Chondrocyte (in vitro differentiated cells): ENCODE measurements at regions not wholly inside any gene's neighbourhood (a gene's known extent, or its start where the extent isn't known, plus 50 kb on each side); places are given as distances from the start of the nearest gene placed in this dataset.

ENCODE experiments used
- DNase-seq: peaks from one replicate; pipeline ENCODE4 v3.0.0; 2021; ENCODE audit warnings: mixed read lengths, low spot score
- H3K27ac Mint-ChIP-seq: one replicate; pipeline ENCODE4 v1.8.0; 2021; ENCODE audit warnings: mild to moderate bottlenecking, moderate library complexity, mixed read lengths; ENCODE audit not compliant: unreplicated experiment
- H3K27me3 Mint-ChIP-seq: 2 replicates; pipeline ENCODE4 v1.8.0; 2021; ENCODE audit warnings: low read depth, mixed read lengths
- H3K36me3 Mint-ChIP-seq: 2 replicates; pipeline ENCODE4 v1.8.0; 2021; ENCODE audit warnings: low read depth, mixed read lengths
- H3K4me1 Mint-ChIP-seq: 2 replicates; pipeline ENCODE4 v1.8.0; 2021; ENCODE audit warnings: low read depth, mild to moderate bottlenecking, mixed read lengths
- H3K4me3 Mint-ChIP-seq: one replicate; pipeline ENCODE4 v1.8.0; 2021; ENCODE audit warnings: mild to moderate bottlenecking, moderate library complexity, mixed read lengths; ENCODE audit not compliant: unreplicated experiment
- H3K9me3 Mint-ChIP-seq: 2 replicates; pipeline ENCODE4 v1.8.0; 2021; ENCODE audit warnings: low read depth, mixed read lengths
- TF ChIP-seq, protein P1 (sequence below): fragments of 200-600 bp; sonication (generic); IDR thresholded peaks from 2 replicates; pipeline ENCODE4 v1.5.0; 2021; ENCODE audit warnings: antibody characterized with exemption, mild to moderate bottlenecking, moderate library complexity

- Mint-ChIP-seq H3K27ac (no peak overlapping the region), H3K4me1 (peaks cover 6% of the 10 kb centered on the region), H3K9me3 (peaks cover under 1% of the 10 kb centered on the region), H3K4me3 (no peak overlapping the region), H3K36me3 (no peaks in the 10 kb centered on the region), H3K27me3 (peaks cover 1% of the 10 kb centered on the region)
- TF ChIP-seq, protein P1, sequence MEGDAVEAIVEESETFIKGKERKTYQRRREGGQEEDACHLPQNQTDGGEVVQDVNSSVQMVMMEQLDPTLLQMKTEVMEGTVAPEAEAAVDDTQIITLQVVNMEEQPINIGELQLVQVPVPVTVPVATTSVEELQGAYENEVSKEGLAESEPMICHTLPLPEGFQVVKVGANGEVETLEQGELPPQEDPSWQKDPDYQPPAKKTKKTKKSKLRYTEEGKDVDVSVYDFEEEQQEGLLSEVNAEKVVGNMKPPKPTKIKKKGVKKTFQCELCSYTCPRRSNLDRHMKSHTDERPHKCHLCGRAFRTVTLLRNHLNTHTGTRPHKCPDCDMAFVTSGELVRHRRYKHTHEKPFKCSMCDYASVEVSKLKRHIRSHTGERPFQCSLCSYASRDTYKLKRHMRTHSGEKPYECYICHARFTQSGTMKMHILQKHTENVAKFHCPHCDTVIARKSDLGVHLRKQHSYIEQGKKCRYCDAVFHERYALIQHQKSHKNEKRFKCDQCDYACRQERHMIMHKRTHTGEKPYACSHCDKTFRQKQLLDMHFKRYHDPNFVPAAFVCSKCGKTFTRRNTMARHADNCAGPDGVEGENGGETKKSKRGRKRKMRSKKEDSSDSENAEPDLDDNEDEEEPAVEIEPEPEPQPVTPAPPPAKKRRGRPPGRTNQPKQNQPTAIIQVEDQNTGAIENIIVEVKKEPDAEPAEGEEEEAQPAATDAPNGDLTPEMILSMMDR: no peak
- DNase-seq: no peak
These were observed 1415.8 kb upstream of the B3GALT2 start for GRCh38 chr1:194602184-194602583.

DNA sequence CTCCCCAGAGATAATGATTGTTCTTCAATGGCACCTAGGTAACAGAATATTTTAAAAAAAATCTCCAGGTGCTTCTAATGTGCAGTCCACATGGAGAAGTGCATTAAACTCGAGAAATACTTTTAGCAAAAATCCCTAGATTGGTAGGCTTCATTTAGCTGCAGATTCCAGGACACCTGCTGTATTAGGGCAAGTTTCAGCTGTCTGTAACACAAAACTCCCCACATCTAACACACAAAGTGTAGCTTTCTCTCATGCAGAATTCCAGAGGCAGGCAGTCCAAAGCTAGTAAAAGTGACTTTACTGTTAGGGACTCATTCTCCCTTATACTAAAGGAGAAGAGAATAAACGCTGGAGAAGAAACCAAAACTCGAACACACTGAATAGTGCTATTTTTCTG, 1414.3 kb upstream of the B3GALT2 start:
- Mint-ChIP-seq H3K27ac (no peak overlapping the region), H3K9me3 (no peaks in the 10 kb centered on the region), H3K4me1 (peaks cover 13% of the 10 kb centered on the region), H3K27me3 (peaks cover 1% of the 10 kb centered on the region), H3K4me3 (no peak overlapping the region), H3K36me3 (no peaks in the 10 kb centered on the region)
- no peak for DNase-seq
- TF ChIP-seq, protein P1: no peak

DNA sequence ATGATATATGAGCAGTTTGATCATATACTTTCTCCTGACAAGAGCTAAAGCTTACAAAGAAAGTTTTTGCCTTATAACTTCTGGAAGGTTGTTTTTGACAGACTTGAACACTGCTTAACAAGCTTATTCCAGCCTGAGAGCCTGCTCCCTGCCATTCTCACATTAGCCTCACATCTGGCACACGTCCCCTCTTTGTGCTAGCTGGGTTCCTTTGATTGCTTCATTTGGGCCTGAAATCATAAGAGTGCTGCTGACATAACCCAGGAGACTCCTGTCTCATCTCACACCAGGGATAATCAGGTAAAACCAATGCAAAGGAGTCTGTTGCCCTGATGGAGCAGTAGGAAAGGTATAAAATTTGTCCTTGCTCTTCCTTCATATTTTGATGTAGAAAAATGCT, 1411.7 kb upstream of the B3GALT2 start:
- H3K27ac Mint-ChIP-seq: no peak overlapping the region
- H3K4me3 Mint-ChIP-seq: no peak overlapping the region
- H3K27me3 Mint-ChIP-seq: no peaks in the 10 kb centered on the region
- peaks cover 18% of the 10 kb centered on the region for H3K4me1 Mint-ChIP-seq
- no peaks in the 10 kb centered on the region for H3K36me3 Mint-ChIP-seq
- TF ChIP-seq, protein P1: no peak
- no peaks in the 10 kb centered on the region for H3K9me3 Mint-ChIP-seq
- DNase-seq: no peak

DNA sequence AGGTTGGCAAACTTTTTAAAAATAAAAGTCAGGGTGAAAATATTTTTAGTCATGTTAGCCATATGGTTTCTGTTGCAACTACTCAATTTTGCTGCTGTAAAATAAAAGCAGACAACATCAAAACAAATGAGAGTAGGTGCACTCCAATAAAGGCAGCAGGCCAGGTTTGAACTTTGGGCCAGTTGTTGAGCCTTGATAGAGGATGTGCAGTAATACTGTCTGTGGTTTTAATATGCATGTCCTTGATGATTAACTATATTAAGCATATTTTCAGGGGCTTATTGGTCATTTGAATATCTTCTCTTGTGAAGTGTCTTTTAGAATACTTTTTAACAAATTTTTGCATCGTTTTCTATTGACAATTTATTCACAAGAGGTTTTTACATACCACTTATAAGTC, 1399.9 kb upstream of the B3GALT2 start:
- DNase-seq: no peak
- Mint-ChIP-seq H3K4me3 (no peak overlapping the region), H3K36me3 (no peaks in the 10 kb centered on the region), H3K9me3 (peaks cover 4% of the 10 kb centered on the region), H3K27ac (no peak overlapping the region), H3K27me3 (no peaks in the 10 kb centered on the region), H3K4me1 (peaks cover 11% of the 10 kb centered on the region)
- TF ChIP-seq, protein P1: no peak

DNA sequence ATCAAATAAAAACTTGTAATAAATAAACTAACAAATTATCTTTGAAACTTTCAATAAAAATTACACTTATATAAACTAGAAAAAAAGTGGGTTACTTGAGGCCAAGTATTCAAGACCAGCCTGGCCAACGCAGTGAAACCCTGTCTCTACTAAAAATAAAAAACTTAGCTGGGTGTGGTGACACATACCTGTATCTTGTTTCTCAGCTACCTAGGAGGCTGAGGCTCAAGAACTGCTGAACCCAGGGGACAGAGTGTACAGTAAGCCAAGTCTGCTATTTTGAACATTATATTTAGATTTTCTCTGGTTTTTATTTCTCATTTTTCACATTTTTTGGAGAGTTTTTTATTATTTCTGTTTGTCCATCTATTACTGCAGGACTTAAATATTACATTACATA, 1397.6 kb upstream of the B3GALT2 start:
- H3K9me3 Mint-ChIP-seq: peaks cover 4% of the 10 kb centered on the region
- no peak overlapping the region for H3K4me3 Mint-ChIP-seq
- TF ChIP-seq, protein P1: no peak
- H3K27ac Mint-ChIP-seq: no peak overlapping the region
- H3K27me3 Mint-ChIP-seq: no peaks in the 10 kb centered on the region
- H3K36me3 Mint-ChIP-seq: no peaks in the 10 kb centered on the region
- DNase-seq: no peak
- peaks cover 11% of the 10 kb centered on the region for H3K4me1 Mint-ChIP-seq
